B cell (primary cell): ENCODE measurements at regions not wholly inside any gene's neighbourhood (a gene's known extent, or its start where the extent isn't known, plus 50 kb on each side); places are given as distances from the start of the nearest gene placed in this dataset.

Experiments used
- CTCF ChIP-seq: fragments of 200-600 bp; IDR thresholded peaks from one replicate; pipeline ENCODE4 v1.8.0; 2022; ENCODE audit warnings: antibody characterized with exemption, mild to moderate bottlenecking
- EZH2 ChIP-seq: IDR thresholded peaks from 2 replicates; pipeline ENCODE4 v1.6.1; 2012; ENCODE audit warnings: borderline replicate concordance, low read depth, mild to moderate bottlenecking, moderate library complexity, low read length; ENCODE audit not compliant: insufficient read depth, poor library complexity, severe bottlenecking

GRCh38 chr10:44205067-44205466 lies 179.8 kb downstream of the CXCL12 start:
- no peak for TF ChIP-seq CTCF
- no peak for TF ChIP-seq EZH2
